HEK293 (cell line): ENCODE measurements at regions not wholly inside any gene's neighbourhood (a gene's known extent, or its start where the extent isn't known, plus 50 kb on each side); places are given as distances from the start of the nearest gene placed in this dataset.
A peak's percentile ranks its signal among the peaks of the same experiment; 100 is the strongest.
"Not testable (repeated sequence)": the region's sequence is repeated elsewhere in the genome, so short reads cannot be mapped to it uniquely, and the experiment has no call there.

ENCODE experiments used
- CTCF ChIA-PET: fragments of 350-600 bp; formaldehyde crosslinking; extraction: SDS; loops from one replicate; lab custom pipeline; 2021; ENCODE audit warnings: antibody characterized with exemption; lab: Yijun Ruan, JAX
- POLR2A ChIA-PET: fragments of 300-600 bp; formaldehyde crosslinking; extraction: SDS; loops from one replicate; lab custom pipeline; 2020; ENCODE audit warnings: antibody characterized with exemption, inconsistent platforms; lab: Yijun Ruan, JAX
- H3K27ac ChIP-seq: fragments of 200-500 bp; sonication (Bioruptor generic); 2 replicates; pipeline ENCODE4 v1.5.1; 2014; ENCODE audit warnings: low read depth, low read length, control low read depth, inconsistent platforms; ENCODE audit errors: extremely low read depth
- H3K36me3 ChIP-seq, 2 experiments: fragments of 200-500 bp in 1 of 2; sonication (Bioruptor generic) in 1 of 2; 1 replicate in 1 of 2; 2 replicates in 1 of 2; pipeline ENCODE4 v1.5.1; 2014 to 2017; ENCODE audit warnings: inconsistent platforms in 2 of 2, low read length in 2 of 2; ENCODE audit not compliant: control insufficient read depth in 2 of 2, insufficient read depth in 1 of 2
- H3K4me1 ChIP-seq: fragments of 200-500 bp; sonication (Bioruptor generic); 2 replicates; pipeline ENCODE4 v1.5.1; 2014; ENCODE audit warnings: mild to moderate bottlenecking, low read length, inconsistent platforms; ENCODE audit not compliant: control insufficient read depth, insufficient read depth
- H3K4me3 ChIP-seq: 2 replicates; pipeline ENCODE4 v1.5.1; 2011; ENCODE audit warnings: low read depth, mild to moderate bottlenecking, control low read depth, low read length, moderate library complexity
- H3K9me3 ChIP-seq: fragments of 200-500 bp; sonication (Bioruptor generic); 2 replicates; pipeline ENCODE4 v1.5.1; 2014; ENCODE audit warnings: low read depth, low read length, inconsistent platforms; ENCODE audit not compliant: control insufficient read depth, insufficient read depth
- ATF2 ChIP-seq: fragments of 450-650 bp; formaldehyde crosslinking; IDR thresholded peaks from 2 replicates; pipeline ENCODE4 v1.5.1; 2016; ENCODE audit warnings: missing biosample characterization, missing genetic modification characterization, low read depth
- GFI1B ChIP-seq: fragments of 450-650 bp; formaldehyde crosslinking; IDR thresholded peaks from 2 replicates; pipeline ENCODE4 v1.5.1; 2016; ENCODE audit warnings: missing biosample characterization, missing genetic modification characterization
- HIC1 ChIP-seq: fragments of 450-650 bp; formaldehyde crosslinking; IDR thresholded peaks from 2 replicates; pipeline ENCODE4 v1.5.1; 2016; ENCODE audit warnings: missing biosample characterization, missing genetic modification characterization
- HOXC10 ChIP-seq: sonication (generic); formaldehyde crosslinking; IDR thresholded peaks from 2 replicates; pipeline ENCODE4 v1.8.1; 2023; ENCODE audit warnings: mild to moderate bottlenecking, missing genetic modification reagents
- KLF10 ChIP-seq: fragments of 450-650 bp; IDR thresholded peaks from 2 replicates; pipeline ENCODE4 v1.5.1; 2018; ENCODE audit warnings: missing biosample characterization, mild to moderate bottlenecking, missing genetic modification characterization
- MEIS1 ChIP-seq: sonication (generic); formaldehyde crosslinking; IDR thresholded peaks from 2 replicates; pipeline ENCODE4 v1.8.1; 2022; ENCODE audit warnings: missing genetic modification reagents, mild to moderate bottlenecking, borderline replicate concordance
- SCRT1 ChIP-seq: fragments of 450-650 bp; formaldehyde crosslinking; IDR thresholded peaks from 2 replicates; pipeline ENCODE4 v1.5.1; 2016; ENCODE audit warnings: missing biosample characterization, missing genetic modification characterization, borderline replicate concordance
- SP2 ChIP-seq: fragments of 450-650 bp; formaldehyde crosslinking; IDR thresholded peaks from 2 replicates; pipeline ENCODE4 v1.5.1; 2016; ENCODE audit warnings: missing biosample characterization, missing genetic modification characterization
- ZBTB20 ChIP-seq: fragments of 450-650 bp; formaldehyde crosslinking; IDR thresholded peaks from 2 replicates; pipeline ENCODE4 v1.5.1; 2016; ENCODE audit warnings: missing biosample characterization, missing genetic modification characterization
- ZBTB49 ChIP-seq: fragments of 450-650 bp; formaldehyde crosslinking; IDR thresholded peaks from 2 replicates; pipeline ENCODE4 v1.5.1; 2016; ENCODE audit warnings: missing biosample characterization, missing genetic modification characterization, low read depth
- ZFP69B ChIP-seq: fragments of 450-650 bp; formaldehyde crosslinking; IDR thresholded peaks from 2 replicates; pipeline ENCODE4 v1.5.1; 2016; ENCODE audit warnings: missing biosample characterization, missing genetic modification characterization
- ZNF146 ChIP-seq: fragments of 450-650 bp; formaldehyde crosslinking; IDR thresholded peaks from 2 replicates; pipeline ENCODE4 v1.5.1; 2016; ENCODE audit warnings: missing biosample characterization, missing genetic modification characterization
- ZNF18 ChIP-seq: fragments of 450-650 bp; formaldehyde crosslinking; IDR thresholded peaks from 2 replicates; pipeline ENCODE4 v1.5.1; 2016; ENCODE audit warnings: missing biosample characterization, missing genetic modification characterization
- ZNF488 ChIP-seq: fragments of 450-650 bp; formaldehyde crosslinking; IDR thresholded peaks from 2 replicates; pipeline ENCODE4 v1.5.1; 2016; ENCODE audit warnings: missing biosample characterization, missing genetic modification characterization
- ZNF600 ChIP-seq: fragments of 450-650 bp; formaldehyde crosslinking; IDR thresholded peaks from 2 replicates; pipeline ENCODE4 v1.5.1; 2016; ENCODE audit warnings: missing biosample characterization, missing genetic modification characterization
- ZNF626 ChIP-seq: fragments of 450-650 bp; sonication (Bioruptor Pico); formaldehyde crosslinking; IDR thresholded peaks from 2 replicates; pipeline ENCODE4 v1.5.1; 2018; ENCODE audit warnings: missing biosample characterization, missing genetic modification characterization, inconsistent platforms
- ZNF664 ChIP-seq: fragments of 450-650 bp; formaldehyde crosslinking; IDR thresholded peaks from 2 replicates; pipeline ENCODE4 v1.5.1; 2016; ENCODE audit warnings: missing biosample characterization, missing genetic modification characterization
- ZNF707 ChIP-seq: fragments of 450-650 bp; formaldehyde crosslinking; IDR thresholded peaks from 2 replicates; pipeline ENCODE4 v1.5.1; 2016; ENCODE audit warnings: missing biosample characterization, missing genetic modification characterization
- ZNF791 ChIP-seq: fragments of 450-650 bp; formaldehyde crosslinking; IDR thresholded peaks from 2 replicates; pipeline ENCODE4 v1.5.1; 2016; ENCODE audit warnings: missing biosample characterization, missing genetic modification characterization
- ZNF792 ChIP-seq: fragments of 450-650 bp; formaldehyde crosslinking; IDR thresholded peaks from 2 replicates; pipeline ENCODE4 v1.5.1; 2016; ENCODE audit warnings: missing biosample characterization, missing genetic modification characterization

GRCh38 chrX:95771198-95771597, 913.4 kb upstream of the DIAPH2 start:
- POLR2A ChIA-PET, CTCF ChIA-PET, H3K27ac ChIP-seq, H3K4me1 ChIP-seq, H3K36me3 ChIP-seq, H3K9me3 ChIP-seq, H3K4me3 ChIP-seq: not testable (repeated sequence)
- peak; percentile 93 for TF ChIP-seq ZNF146 (tag by site-specific recombination)

GRCh38 chrX:95791876-95792275, 892.8 kb upstream of the DIAPH2 start:
- ChIA-PET POLR2A (no interaction called here), CTCF (no interaction called here)
- no peak overlapping the region for H3K4me3 ChIP-seq
- no peaks in the 10 kb centered on the region for H3K4me1 ChIP-seq
- H3K9me3 ChIP-seq: no peaks in the 10 kb centered on the region
- H3K36me3 ChIP-seq: no peaks in the 10 kb centered on the region
- no peak overlapping the region for H3K27ac ChIP-seq
- TF ChIP-seq ATF2 (tag by site-specific recombination) (no peak), ZNF707 (tag by site-specific recombination) (no peak), ZFP69B (tag by site-specific recombination) (no peak), ZNF18 (tag by site-specific recombination) (no peak), ZBTB49 (tag by site-specific recombination) (no peak), MEIS1 (CRISPR knock-in tag) (no peak), ZNF626 (no peak), KLF10 (no peak), GFI1B (tag by site-specific recombination) (no peak), ZBTB20 (tag by site-specific recombination) (no peak), ZNF791 (tag by site-specific recombination) (no peak), HOXC10 (CRISPR knock-in tag) (no peak), ZNF488 (tag by site-specific recombination) (no peak), ZNF792 (tag by site-specific recombination) (no peak), ZNF664 (tag by site-specific recombination) (no peak), HIC1 (no peak), SP2 (tag by site-specific recombination) (no peak), ZNF600 (tag by site-specific recombination) (no peak), SCRT1 (tag by site-specific recombination) (no peak)
